NCI-H187 treated with DMSO at 0.1 percent for 48 hours (cell line): ENCODE measurements at regions not wholly inside any gene's neighbourhood (a gene's known extent, or its start where the extent isn't known, plus 50 kb on each side); places are given as distances from the start of the nearest gene placed in this dataset.

ENCODE experiments used
- DNase-seq: peaks from one replicate; lab custom pipeline; 2025; lab: John Stamatoyannopoulos, UW

DNA sequence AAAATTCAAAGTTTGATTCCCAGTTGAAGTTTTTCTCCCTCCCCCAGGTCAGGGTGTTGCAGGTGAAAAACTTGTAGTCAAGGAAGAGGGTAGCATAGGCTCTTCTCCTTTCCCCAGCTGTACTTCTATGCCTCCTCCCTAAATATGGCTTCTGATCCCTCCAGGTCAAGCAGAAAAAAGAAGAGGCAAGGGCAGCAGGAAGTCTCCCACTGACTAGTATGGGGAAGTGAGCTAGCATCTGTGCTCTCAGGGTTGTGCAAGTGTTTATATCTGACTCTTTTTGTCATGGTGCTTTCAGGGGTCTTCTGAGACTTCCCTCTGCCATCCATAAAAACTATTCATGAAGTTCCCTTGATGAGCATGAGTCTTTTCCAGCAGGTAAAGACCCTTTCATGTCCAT, 76.0 kb downstream of the ATPSCKMT start:
- DNase-seq: no peak

DNA sequence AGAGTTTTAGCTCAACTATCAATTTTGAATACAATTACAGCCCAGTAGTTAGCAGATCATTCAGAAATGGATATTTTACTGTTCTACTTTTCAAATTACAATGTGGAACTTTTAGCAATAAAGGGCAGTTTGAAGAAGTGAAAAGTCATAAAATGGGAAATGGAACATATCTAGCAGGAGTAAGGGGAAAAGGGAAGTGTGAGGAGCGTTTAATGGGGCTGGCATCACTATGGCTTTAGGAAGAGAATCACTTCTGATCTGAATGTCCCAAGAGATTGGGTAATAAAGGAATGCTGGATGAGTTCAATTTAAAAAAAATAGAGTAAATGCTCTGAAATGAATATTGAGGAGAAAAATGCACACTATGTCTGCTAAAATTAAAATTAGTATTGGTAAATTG, 77.4 kb downstream of the ATPSCKMT start:
- no peak for DNase-seq

DNA sequence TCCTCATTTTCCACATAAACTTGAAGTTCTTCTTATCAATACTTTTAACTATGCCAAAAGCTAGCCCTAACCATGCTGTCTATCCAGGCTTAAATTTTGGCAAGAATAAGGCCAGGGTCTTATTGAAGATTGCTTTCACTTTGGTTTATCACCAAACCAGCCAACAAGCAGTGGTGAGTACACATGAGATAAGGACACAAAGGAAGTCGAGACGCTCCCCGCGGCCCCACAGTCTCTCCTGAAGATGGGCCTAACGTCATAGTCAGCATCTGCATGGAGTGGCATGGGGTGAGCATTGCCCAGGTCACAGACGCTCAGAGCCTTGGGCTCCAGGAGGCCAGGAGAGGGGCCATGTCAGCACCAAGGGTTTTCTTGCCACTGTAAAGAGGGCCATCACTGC, 80.3 kb downstream of the ATPSCKMT start:
- no peak for DNase-seq

DNA sequence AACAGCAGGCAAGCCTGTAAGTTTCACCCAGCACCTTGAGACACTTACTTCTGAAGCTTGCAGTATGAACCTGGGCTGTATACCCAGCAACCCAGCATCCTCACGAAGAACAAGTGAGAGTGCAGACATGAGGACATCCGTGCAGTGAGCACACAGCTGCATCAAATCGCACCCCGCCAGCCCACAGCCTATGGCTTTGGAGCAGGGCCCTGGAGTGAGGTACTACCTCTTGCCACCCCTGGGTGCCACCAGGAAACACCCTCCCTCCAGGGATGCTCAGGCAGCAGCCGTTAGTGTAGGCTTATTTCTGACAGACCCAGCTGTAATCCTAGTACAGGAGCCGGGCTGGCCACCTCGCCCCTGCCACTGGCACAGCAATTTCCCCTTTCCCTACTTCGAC, 81.4 kb downstream of the ATPSCKMT start:
- DNase-seq: no peak

DNA sequence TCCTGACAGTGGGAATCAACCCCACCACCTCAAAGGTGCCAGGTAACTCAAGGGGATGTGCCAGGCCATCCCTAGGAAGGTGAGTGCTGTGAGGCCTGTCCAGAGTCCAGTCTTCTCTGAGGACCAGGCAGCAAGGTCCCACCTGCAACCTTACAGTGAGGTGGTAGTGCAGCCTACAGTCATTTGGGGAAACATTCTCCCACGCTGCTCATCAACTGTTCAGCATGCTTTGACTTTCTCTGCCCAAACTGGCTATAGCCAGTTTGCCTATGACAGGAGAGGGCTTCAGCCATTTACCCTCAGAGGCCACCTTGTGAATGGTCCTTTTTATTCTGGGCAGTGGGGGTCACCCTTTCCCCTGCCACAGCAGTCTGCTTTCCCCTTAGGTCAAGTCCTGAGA, 81.9 kb downstream of the ATPSCKMT start:
- DNase-seq: no peak

DNA sequence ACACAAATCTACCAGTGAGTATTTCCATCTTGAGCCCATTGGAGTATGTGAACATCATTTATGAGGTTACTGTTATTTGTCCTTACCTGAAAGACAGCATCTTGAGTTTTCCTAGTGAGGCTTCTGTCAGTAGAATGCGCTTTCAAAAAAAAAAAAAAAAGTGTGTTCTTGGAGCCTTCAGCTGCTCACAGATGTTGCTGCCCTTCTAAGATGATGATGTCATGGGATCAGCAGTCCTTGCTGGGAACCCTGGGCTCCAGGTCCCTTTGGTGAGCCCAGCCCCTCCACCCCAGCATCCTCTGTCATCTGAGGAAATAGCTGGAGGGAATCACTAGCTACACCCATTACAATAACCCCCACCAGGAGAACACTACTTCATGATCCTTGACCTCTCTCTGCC, 83.3 kb downstream of the ATPSCKMT start:
- no peak for DNase-seq

DNA sequence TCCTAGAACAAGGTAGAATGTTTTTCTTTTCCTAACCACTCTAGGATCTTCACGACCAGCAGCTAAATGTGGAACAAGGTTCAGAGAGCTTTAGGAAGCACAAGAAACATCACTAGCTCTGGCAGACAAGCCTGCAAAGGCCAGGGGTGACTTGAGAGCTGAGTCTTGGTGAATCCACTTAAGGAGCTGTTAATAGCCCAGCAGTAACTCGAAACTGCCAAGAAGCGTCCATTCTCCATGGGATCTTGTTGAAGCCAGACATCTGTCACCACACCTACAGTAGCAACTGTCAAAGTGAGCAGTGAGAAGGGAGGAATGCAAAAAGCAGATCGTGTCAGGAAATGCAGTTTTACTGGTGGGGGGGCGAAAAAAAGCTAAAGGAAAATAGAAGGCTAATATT, 87.2 kb downstream of the ATPSCKMT start:
- DNase-seq: no peak

DNA sequence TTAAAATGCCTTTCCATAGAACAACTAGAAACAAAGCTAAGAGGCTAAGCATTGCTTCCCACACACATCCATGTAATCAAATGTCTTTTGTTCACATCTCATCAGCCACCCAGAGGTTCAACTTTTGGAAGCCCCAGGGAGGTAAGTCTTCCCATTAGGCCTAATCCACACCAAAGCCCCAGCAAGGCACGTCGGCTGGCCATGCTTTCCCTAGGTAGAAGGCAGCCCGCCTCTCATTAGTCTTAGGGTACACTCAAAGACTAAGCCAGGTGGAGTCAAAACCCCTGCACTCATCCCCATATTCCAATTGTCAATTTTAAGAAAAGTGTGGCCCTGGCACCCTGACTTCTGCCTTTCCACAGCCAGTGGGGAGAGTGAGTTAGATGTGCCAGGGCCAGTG, 87.9 kb downstream of the ATPSCKMT start:
- no peak for DNase-seq

DNA sequence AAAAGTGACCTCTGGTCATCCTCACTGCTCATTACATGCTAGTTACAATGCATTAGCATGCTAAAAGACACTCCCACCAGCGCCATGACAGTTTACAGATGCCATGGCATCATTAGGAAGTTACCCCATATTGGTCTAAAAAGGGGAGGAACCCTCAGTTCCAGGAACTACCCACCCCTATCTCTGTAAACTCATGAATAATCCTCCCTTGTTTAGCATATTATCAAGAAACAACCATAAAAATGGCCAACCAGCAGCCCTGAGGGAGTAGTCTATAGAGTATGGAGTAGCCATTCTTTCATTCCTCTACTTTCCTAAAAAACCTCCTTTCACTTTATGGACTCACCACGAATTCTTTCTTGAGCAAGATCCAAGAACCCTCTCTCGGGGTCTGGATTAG, 89.4 kb downstream of the ATPSCKMT start:
- no peak for DNase-seq

DNA sequence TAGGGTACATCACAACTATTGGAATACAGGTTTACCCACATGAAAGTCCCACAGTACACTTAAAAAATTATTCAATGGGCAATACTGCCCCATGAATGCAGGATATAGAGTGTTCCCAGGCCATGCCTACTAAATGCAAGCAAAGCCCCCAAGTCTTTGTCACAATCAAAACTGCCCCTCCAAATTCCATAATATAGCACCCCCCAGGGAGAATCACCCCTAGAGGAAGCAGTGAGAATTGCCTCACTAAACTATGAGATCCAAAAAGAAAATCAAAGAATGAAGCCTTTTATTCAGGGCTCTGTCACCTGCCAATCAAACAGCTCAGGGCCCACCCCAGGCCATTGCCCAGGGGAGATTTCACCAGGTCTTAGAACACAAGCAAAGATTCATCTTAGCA, 90.8 kb downstream of the ATPSCKMT start:
- no peak for DNase-seq

DNA sequence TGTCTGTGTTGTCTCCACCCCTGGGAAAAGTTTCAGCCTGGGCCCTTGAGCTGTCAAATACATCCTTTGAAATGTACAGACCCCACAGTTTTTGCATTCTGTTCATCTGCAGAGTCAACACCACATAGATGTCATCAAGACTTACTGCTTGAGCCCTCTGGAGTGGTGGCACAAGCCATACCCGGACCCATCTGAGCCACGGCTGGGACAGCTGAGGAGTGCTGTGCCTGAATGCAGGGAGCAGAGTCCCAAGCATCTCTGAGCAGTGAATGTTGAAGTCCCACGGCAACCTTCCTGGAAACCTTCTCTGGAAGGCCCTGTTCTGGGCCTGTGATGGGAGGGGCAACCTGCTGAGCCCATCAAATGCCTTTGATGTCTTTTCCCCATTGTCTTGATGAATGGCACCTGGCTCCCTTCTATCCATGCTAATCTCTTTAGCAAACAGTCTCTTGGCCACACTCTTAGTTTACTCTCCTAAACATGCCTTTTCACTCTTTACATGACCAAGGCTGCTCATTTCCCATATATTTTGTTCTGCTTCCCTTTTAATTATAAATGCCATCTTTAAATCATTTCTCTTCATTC, 92.5 kb downstream of the ATPSCKMT start:
- no peak for DNase-seq

DNA sequence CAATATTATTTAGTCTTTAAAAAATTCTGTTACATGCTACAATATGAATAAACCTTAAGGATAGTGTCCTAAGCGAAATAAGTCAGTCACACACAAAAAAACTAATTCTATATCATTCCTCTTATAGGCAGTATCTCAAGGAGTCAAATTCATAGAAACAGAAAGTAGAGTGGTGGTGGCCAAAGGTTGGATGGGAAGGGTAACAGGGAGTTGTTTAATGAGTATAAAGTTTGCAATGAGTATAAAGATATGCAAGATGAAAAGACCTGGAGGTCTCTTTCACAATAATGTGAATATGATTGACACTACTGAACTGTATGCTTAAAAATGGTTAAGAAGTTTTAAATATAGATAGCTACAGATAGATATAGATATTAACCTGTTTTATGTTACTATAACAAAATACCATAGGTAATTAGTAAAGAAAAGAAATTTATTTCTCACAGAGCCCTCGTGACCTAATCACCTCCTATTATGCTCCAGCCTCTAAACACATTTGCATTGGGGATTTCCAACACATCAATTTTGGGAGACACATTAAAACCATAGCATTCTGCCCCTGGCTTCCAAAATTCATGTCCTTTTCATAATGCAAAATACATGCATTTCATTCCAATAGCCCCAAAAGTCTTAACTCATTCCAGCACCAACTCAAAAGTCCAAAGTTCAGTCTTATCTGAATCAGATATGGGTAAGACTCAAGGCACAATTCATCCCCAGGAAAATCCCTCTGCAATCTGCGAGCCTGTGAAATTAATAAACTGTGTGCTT, 93.6 kb downstream of the ATPSCKMT start:
- no peak for DNase-seq

DNA sequence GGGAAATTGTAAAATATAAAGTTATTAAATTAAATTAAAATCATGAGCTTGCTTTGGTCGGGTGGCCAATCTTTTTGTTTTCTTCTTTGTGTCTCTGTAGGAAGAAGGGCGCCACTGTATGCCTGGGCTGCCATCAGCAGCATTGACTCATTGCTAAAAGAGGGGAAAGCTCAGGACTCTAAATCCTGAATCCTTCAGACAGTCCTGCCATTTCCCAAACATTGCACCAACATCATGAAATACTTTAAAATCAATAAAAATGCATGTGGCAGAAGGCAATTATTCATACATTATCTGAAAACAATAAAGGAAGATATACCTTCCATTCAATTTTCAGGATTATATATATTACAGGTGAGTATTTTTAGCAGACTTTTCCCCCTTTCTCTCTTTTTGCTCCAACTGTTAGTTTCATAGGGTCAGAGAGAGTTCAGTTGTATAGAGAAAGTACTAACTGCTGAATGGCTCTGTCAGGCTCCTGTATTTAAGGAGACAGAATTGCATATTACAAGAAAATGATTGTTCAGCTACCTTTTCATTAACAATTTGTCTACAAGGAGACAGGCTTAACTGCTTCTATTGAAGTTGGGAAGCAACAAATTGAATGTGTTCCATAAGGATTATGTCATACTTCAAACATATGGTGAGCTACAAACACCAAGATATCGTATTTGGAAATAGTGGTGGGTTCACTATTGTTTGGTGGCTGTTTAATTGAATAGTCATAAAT, 95.7 kb downstream of the ATPSCKMT start:
- no peak for DNase-seq

DNA sequence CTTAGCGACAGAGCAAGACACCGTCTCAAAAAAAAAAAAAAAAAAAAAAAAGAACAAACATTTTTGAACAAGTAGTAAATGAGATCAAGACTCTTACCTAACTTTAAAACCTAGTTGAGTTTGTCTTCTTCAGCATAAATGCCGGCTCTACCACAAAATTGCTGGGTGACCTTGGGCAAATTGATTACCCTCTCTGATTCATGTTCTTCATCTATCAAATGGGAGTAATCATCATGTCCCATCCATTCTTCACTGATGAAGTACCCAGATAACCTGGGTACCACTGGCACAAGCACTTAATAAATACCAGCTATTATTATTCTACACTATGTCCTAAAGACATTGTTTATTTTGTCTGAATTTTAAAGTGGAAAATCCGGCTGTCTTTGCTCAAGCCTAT, 96.3 kb downstream of the ATPSCKMT start:
- no peak for DNase-seq

DNA sequence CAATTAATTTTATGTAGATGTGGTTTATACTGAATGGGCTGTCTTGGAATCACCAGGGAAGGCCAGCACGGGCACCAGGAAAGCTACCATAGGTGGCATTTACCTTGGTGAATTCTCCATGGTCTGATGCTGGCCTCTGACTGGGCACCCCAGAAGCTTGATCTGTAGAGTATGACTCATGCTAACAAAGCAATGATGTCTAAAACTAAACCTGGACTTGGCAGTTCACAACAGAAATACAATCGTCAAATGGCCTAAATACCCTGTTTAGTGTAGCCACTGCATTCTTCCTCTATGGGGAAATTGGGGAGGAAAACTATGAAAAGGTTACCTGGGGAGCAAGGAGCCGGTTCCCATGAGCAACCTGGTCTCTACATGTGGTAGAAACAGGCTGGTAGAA, 98.0 kb downstream of the ATPSCKMT start:
- DNase-seq: no peak

DNA sequence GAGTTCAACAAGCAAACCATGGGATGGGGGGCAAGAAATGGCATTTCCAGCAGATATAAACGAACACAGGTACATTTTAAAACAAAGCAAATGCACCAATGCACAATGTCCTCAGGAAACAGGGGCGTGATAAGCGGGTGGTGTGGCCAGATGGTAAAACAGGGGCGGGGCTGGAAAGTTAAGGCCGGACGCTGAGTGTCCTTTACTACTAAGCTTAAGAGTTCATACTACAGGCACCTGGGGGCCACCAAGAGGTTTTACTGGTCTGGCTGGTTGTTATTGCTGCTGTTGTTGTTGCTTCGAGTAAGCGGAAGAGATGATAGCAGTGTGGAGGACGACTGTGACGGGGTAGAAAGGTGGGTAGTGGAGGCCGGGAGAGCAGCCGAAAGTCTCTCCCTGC, 99.8 kb downstream of the ATPSCKMT start:
- no peak for DNase-seq

DNA sequence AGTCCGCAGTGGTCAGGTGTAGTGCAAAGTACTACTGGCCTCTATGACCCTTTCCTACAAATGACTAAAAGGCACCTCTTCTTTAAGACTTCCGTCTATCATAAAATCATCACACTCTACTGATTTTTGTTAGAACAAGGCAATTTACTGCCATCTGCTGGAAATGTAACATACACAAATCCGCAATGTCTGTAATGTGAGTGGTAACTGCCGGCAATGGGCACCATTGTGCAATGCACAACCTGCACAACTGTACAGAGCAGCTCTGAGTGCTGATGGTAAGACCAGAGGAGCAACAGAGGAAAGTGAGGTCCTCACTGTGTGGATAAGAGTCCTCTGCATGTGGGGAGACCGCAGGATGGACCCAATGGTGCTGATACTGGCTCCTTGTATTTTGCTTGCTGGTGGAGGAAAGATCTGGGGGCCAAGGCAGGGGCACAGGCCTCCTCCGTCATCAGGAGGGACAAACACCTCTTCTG, 103.7 kb downstream of the ATPSCKMT start:
- no peak for DNase-seq

DNA sequence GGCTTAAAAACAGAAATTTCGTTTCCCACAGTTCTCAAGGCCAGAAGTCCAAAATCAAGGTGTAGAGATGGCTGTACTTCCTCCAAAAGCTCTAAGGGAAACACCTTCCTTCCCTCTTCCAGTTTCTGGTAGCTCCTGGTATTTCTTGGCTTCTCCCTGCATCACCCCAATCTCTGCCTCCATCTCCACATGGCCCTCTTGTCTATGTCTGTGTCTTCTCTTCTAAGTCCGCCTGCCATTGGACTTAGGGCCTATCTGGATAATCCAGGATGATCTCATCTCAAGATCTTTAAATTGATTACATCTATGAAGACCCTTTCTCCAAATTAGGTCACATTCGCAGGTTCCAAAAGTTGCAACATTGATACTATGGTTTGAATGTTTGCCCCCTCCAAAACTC, 105.6 kb downstream of the ATPSCKMT start:
- no peak for DNase-seq

DNA sequence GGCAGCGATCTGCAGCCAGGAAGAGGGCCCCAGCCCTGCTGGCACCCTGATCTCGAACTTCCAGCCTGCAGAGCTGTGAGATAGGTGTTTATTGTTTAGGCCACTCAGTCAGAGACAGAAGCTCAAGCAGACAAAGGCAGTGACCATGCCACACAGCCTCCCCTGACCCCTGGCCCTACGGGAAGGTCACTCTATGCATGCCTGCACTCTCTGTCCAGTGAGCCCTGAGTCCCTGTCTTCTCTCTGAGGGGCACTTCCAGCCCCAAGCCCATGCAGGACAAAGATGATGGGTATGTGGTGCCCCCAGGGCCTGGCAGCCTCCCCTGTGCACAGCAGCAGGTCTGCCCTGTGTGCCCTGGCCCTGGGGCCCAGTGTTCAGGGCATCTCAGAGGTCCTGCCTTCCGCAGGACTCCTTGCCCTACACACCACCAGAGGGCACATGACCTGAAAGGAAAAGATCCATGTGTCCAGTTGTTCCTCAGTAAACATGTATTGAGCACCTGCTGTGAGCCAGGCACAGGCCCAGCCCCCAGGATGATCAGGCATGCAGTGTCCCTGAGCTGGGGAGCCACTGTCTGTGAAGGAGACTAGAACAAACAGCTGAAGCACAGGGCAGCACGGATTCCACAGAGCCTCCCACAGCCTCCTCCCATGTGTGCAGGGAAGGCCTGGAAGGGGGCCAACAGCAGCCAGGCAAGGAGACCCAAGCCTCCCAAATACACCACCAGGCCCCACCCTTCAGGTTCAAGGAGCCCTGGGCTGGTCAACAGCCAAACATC, 109.3 kb downstream of the ATPSCKMT start:
- no peak for DNase-seq

DNA sequence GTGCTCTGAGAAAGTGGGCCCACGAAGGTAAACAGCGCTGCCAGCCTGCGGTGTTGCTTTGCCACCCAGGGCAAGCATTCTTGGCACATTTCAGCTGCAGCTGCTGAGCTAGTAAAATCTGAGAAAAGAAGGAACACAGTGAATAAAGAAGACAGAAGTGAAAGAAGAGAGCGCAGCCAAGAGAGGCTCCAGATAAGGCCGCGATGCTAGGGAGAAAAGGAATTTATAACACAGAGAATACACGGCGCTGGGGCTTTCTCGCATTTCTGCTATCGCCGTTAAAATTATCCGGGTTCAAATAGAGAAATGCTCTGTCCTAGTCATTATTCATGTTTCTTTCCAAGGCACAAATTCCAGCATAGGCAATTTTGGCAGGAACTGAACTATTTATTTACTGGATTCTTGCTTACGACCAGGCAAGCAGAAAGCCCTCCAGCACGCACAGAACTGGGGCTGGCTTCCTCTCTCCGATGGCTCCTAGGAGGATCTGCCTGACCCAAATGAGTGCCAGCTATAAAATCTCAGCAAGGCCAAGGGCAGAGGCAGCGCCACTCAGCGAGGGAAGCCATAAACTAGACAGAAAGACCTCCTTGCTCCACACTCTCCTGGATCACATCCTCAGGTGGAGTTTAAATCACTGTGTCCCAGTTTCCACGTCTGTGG, 111.2 kb downstream of the ATPSCKMT start:
- DNase-seq: no peak

DNA sequence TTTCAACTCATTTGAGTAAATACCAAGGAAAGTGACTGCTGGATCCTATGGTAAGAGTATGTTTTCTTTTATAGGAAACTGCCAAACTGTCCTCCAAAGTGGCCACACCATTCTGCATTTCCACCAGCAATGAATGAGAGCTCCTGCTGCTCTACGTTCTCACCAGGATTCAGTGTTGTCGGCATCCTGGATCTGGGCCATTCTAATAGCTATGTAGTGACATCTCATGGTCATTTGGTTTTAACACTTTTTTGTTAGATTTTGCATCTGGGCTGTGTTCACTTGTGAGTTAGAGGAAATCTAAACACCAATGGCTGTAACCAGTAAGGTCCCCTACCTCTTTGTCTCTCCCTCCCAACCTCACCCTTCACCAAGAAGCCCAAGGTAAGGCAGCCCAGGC, 115.9 kb downstream of the ATPSCKMT start:
- DNase-seq: no peak

DNA sequence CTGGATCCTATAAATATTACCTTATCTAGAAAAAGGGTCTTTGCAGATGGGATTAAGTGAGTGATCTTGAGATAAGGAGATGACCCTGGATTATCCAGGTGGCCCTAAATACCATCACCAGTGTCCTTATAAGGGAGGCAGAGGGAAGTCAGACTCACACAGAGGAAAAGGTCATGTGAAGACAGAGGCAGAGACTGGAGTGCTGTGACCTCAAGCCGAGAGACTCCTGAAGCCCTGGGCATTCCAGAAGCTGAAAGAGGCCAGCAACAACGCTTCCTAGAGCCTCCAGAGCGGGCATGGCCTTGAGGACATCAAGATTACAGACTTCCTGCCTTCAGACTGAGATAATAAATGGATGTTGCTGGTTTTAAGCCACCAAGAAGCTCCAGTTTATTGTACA, 118.8 kb downstream of the ATPSCKMT start:
- no peak for DNase-seq
